ENCODE measurements at regions not wholly inside any gene's neighbourhood (a gene's known extent, or its start where the extent isn't known, plus 50 kb on each side); places are given as distances from the start of the nearest gene placed in this dataset.
"Not testable (repeated sequence)": the region's sequence is repeated elsewhere in the genome, so short reads cannot be mapped to it uniquely, and the experiment has no call there.

DNA sequence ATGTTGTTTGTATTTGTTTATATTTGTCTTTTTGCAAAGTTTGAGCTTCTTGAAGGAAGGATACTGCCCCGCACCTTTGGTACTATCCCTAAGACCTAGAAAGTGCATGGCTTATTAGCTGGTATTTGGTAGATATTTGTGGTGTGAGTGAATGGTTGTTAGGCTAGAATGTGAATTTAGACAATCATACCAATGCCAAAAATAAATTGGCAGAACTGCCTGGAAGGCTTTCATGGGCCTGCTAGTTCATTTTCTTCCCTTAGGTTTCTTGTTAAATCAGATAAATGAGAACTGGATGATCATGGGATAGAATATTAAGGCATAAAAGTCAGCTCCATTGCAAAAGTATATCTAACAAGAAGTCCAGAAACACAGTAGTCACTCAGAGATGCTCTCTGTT lies 147.5 kb upstream of the TSLP start:
- DNase-seq = no peak

GRCh38 chr5:110925398-110925797 lies 146.1 kb upstream of the TSLP start:
- DNase-seq = no peak

DNA sequence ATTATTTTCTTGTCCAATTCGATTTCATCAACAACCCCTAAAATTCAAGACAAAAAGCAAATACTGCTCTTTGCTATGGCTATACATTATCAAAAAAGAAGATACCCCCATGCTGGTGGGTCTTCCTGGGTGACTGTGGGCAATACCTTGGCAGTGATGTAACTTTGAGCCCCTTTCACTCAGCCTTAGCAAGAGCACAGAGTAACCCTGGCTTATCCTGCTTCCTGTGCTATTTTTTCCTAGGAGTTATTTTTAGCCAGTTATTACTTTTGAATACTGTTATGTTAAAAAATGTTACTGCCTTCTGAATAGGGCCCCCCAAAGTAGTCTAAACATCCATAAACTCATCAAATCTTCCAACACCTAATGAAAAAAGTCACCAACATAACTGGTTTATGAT lies 145.6 kb upstream of the TSLP start:
- no peak for DNase-seq

DNA sequence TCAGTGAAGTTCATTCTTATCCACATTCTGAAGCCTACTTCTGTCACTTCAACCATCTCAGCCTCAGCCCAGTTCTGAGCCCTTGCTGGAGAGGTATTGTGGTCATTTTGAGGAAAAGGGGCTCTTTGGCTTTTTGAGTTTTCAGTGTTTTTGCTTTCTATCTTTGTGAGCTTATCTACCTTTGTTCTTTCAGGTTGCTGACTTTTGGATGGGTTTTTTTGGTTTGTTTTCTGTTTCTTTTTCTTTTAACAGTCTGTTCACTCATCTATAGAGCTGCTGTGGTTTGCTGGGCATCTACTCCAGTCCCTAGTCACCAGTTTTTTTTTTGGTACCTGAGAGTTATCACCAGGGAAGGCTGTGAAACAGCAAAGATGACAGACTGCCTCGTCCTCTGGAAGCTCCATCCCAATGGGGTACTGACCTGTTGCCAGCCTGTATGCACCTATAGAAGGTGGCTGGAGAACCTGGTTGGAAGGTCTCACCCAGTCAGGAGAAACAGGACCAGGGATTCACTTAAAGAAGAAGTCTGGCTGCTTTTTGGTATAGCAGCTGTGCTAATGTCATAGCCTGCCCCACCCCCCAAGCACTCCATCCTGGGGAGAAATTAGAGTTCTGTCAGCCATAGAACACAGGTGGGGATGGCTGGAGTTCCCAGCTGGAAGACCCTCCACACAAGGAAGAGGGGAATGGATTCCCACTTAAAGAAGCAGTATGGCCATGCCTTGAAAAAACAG lies 138.6 kb upstream of the TSLP start:
- no peak for DNase-seq

DNA sequence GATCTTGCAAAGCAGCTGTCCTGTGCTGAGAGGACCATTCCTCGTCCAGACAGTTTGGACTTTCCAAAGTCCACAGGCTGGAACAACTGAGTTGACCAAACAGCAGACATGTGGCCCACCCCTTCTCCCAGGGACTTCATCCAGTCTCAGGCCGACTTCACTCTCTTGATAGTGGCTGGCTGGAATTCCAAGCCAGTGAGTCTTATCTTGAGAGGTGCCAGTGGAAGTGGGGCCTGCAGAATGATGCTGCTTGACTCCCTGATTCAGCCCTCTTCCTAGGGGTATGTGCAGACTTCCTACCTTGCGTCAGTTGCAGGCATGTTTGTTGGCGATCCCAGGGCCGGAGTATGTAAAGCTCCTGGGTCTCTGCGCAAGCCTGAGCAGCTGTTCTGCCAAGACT lies 131.4 kb upstream of the TSLP start:
- DNase-seq = no peak

DNA sequence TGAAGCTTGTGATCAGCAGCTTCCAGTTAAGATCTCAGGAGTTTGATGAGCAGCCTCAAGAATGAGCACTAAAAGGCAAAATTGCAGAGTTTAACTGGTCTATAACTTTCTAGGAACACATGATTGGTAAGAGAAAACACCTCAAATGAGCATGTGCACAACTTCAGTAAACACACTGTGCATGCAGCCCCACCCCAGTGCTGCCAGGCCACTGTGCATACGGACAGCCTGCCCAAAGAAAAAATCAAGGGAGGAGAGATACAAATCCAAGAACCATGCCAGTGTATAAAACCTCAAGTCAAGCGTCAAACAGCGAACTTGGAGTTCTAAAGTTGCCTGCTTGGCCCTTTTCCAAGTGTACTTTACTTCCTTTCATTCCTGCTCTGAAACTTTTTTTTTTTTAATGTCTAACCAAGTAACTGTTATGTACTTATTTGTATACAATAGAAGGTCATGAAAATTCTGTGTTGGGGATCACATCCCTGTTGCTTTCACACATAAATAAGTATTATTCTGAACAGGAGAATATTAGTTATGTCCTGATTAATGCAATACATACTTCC lies 125.6 kb upstream of the TSLP start:
- DNase-seq = no peak

- no peak for DNase-seq
These were observed 120.1 kb upstream of the TSLP start for GRCh38 chr5:110951373-110951791.

DNA sequence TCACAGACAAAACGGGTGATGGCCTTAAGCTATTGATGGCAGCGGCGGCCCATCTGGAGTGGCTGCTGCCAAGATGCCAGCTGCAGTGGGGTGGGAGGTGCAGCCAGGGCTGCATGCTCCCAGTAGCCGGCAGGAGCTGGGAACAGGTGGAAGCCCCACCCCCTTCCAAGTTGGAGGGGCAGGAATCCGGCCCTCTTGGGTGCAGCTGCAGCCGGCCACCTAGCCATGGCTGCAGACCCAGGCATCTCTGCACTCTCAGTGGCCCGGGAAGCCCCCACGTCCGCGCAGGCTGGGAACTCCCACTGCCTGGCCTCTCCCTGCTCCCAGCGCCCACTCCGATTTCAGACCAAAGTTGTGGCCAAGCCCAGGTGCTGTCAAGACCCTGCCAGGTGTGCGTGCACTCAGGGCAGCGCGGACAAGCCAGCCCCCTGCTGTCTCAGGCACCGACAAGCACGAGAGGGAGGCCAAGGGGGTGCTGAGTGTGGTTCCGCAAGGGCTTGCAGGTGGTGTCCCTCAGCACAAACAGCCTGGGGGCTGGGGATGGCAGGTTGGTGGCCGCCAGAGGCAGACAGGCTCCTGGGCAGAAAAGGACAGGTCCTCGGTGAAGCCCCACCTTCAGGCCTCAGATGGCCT lies 115.1 kb upstream of the TSLP start:
- no peak for DNase-seq

- DNase-seq = no peak
These were observed 114.3 kb upstream of the TSLP start for GRCh38 chr5:110956913-110957813.

DNA sequence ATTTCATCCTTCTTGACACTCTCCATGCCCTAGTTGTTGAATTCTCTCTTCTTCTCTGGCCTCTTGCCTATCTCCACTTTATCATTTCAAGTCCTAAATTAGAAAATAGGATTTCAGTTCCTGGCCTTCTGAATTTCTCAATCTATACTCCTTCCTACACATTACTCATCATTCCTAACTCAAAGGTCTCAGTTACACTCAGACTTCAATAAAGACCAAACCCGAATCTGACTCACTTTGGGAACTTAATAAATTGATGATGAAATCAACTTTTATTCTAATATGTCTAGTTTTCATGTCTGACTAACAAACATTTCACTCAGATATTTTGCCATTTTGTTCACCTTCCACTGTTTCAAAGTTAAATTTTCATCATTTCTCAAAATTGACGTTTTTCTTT lies 113.6 kb upstream of the TSLP start:
- DNase-seq = no peak

GRCh38 chr5:110963495-110963894 lies 108.0 kb upstream of the TSLP start:
- DNase-seq = no peak

GRCh38 chr5:110965773-110966581 lies 105.5 kb upstream of the TSLP start:
- peak; percentile 3 for DNase-seq

DNA sequence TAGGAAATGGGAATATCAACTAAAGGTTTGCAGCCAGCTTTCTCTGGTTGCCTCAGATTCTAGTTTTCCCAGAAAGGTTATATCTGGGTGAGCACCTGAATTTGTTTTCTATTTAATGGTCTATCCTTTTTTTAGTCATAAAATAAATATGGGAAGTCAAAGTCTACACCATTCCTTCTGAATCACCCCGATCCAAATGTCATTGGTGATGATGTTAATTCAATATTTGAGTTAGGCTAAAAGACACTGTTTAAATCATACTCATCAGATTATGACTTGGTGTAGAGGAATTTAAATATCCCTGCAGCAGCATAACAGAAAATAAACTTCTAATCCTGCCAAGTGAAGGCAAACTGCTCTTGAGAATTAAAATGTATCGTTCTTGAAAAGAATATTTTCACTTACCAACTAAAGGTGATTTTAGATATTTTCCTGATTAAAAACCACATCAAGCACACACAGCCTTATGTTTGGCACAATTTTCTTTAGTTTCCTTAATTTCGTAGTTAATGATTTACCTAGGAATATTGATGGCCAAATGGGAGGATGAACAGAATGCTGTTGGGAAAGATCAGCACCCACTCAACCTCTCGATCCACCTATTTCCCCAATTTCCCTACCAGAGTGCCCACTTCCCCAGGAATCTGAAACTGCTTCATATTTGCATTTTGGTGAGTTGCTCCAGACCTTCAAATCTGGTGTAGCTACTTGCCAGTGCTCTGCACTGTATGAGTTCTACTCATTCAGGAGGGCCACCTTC lies 103.1 kb upstream of the TSLP start:
- DNase-seq = no peak

DNA sequence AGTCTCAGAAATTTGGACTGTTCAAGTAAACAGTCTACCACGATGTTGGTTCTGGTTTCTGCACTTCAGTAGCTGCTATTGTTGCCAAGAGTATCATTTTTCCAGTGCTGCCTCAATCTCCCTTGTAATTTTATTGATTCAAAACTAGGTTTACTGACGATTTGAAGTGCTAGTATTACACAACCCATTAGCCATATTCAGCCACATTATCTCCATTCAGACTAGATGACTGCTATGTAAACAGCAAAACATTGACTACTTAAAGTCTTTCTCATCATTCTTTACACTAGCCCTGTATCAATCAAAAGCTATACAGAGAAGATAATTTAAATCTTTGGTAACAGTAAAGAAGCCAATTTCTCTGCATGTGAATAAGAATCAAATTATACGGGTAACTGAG lies 102.0 kb upstream of the TSLP start:
- no peak for DNase-seq

GRCh38 chr5:110973510-110973909 lies 98.0 kb upstream of the TSLP start:
- DNase-seq = no peak

GRCh38 chr5:110977915-110978314 lies 93.6 kb upstream of the TSLP start:
- DNase-seq = no peak

- not testable (repeated sequence) for DNase-seq
These were observed 85.6 kb upstream of the TSLP start for GRCh38 chr5:110985882-110986281.

- DNase-seq = not testable (repeated sequence)
These were observed 83.9 kb upstream of the TSLP start for GRCh38 chr5:110987573-110987972.

- DNase-seq = no peak
These were observed 74.8 kb upstream of the TSLP start for GRCh38 chr5:110996742-110997141.

GRCh38 chr5:111002036-111002435 lies 69.5 kb upstream of the TSLP start:
- DNase-seq = no peak

DNA sequence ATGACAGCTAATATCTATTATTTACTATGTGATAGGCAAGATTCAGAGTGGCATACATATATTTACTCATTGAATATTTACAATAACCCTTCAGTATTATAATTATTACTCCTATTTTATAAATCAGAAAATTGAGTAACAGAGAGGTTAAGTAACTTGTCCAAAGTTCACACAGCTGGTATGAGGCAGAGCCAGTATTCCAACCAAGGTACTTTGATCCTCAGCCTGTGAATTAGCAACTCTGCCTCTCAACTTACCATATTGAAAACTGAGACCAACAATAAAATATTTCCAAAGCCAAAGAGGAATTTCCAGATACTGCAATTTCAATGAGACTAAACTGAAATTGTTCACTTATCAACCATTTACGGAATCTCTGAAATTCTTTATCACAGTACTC lies 67.9 kb upstream of the TSLP start:
- no peak for DNase-seq

Data from skin of body (tissue), 1 donor.